ENCODE measurements at regions not wholly inside any gene's neighbourhood (a gene's known extent, or its start where the extent isn't known, plus 50 kb on each side); places are given as distances from the start of the nearest gene placed in this dataset.

GRCh38 chr12:73719223-73719622, 818.4 kb upstream of the ATXN7L3B start:
- Histone ChIP-seq H2AFZ (ENCODE audit: low read depth, low read length) (no peak overlapping the region), H3K27ac (ENCODE audit: low read length) (no peak overlapping the region), H3K79me2 (replicated peaks; ENCODE audit: insufficient read depth, low read length) (no peaks in the 10 kb centered on the region), H3K4me3 (ENCODE audit: low read length) (no peak overlapping the region), H3K9me2 (ENCODE audit: insufficient read depth, low read length) (no peaks in the 10 kb centered on the region), H3F3A (ENCODE audit: insufficient read depth, low read length, poor library complexity, severe bottlenecking) (no peaks in the 10 kb centered on the region), H3K27me3 (ENCODE audit: insufficient read depth, low read depth, low read length) (no peaks in the 10 kb centered on the region), H3K36me3 (ENCODE audit: insufficient read depth, low read length) (no peaks in the 10 kb centered on the region), H3K9ac (ENCODE audit: low read length) (no peak overlapping the region), H4K20me1 (ENCODE audit: insufficient read depth) (no peaks in the 10 kb centered on the region), H3K4me2 (ENCODE audit: low read length) (no peak overlapping the region), H3K9me3 (ENCODE audit: low read length) (no peaks in the 10 kb centered on the region)
- TF ChIP-seq TAF1 (IDR thresholded peaks at IDR 0.05; ENCODE audit: low read depth), result no peak
- TF ChIP-seq REST (IDR thresholded peaks at IDR 0.05; ENCODE audit: borderline replicate concordance), result no peak
- TF ChIP-seq, protein P1, sequence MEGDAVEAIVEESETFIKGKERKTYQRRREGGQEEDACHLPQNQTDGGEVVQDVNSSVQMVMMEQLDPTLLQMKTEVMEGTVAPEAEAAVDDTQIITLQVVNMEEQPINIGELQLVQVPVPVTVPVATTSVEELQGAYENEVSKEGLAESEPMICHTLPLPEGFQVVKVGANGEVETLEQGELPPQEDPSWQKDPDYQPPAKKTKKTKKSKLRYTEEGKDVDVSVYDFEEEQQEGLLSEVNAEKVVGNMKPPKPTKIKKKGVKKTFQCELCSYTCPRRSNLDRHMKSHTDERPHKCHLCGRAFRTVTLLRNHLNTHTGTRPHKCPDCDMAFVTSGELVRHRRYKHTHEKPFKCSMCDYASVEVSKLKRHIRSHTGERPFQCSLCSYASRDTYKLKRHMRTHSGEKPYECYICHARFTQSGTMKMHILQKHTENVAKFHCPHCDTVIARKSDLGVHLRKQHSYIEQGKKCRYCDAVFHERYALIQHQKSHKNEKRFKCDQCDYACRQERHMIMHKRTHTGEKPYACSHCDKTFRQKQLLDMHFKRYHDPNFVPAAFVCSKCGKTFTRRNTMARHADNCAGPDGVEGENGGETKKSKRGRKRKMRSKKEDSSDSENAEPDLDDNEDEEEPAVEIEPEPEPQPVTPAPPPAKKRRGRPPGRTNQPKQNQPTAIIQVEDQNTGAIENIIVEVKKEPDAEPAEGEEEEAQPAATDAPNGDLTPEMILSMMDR (IDR thresholded peaks at IDR 0.05; ENCODE audit: poor library complexity, severe bottlenecking), result no peak
- TF ChIP-seq RAD21 (conservative IDR thresholded peaks at IDR 0.05), result no peak
- TF ChIP-seq EZH2 (IDR thresholded peaks at IDR 0.05; ENCODE audit: borderline replicate concordance, insufficient read depth, low read length, poor library complexity, severe bottlenecking), result no peak
- no peak for TF ChIP-seq MXI1 (conservative IDR thresholded peaks at IDR 0.05; ENCODE audit: poor library complexity, severe bottlenecking)
- no peak for TF ChIP-seq POLR2AphosphoS5 (IDR thresholded peaks at IDR 0.05)
- TF ChIP-seq EP300 (conservative IDR thresholded peaks at IDR 0.05; ENCODE audit: poor library complexity, severe bottlenecking), result no peak
- TF ChIP-seq SMC3 (conservative IDR thresholded peaks at IDR 0.05; ENCODE audit: poor library complexity), result no peak

- H3F3A ChIP-seq (ENCODE audit: insufficient read depth, low read length, poor library complexity, severe bottlenecking), result no peaks in the 10 kb centered on the region
- no peaks in the 10 kb centered on the region for H3K9me2 ChIP-seq (ENCODE audit: insufficient read depth, low read length)
- H3K36me3 ChIP-seq (ENCODE audit: insufficient read depth, low read length), result no peaks in the 10 kb centered on the region
- H3K9me3 ChIP-seq (ENCODE audit: low read length), result no peaks in the 10 kb centered on the region
- H3K9ac ChIP-seq (ENCODE audit: low read length), result no peak overlapping the region
- no peak overlapping the region for H3K4me2 ChIP-seq (ENCODE audit: low read length)
- no peak overlapping the region for H3K4me3 ChIP-seq (ENCODE audit: low read length)
- no peaks in the 10 kb centered on the region for H3K79me2 ChIP-seq (replicated peaks; ENCODE audit: insufficient read depth, low read length)
- H3K27me3 ChIP-seq (ENCODE audit: insufficient read depth, low read depth, low read length), result no peaks in the 10 kb centered on the region
- TF ChIP-seq MXI1 (conservative IDR thresholded peaks at IDR 0.05; ENCODE audit: poor library complexity, severe bottlenecking) (no peak), TAF1 (IDR thresholded peaks at IDR 0.05; ENCODE audit: low read depth) (no peak)
- TF ChIP-seq, protein P1 (IDR thresholded peaks at IDR 0.05; ENCODE audit: poor library complexity, severe bottlenecking), result no peak
- no peaks in the 10 kb centered on the region for H4K20me1 ChIP-seq (ENCODE audit: insufficient read depth)
- no peak overlapping the region for H2AFZ ChIP-seq (ENCODE audit: low read depth, low read length)
- H3K27ac ChIP-seq (ENCODE audit: low read length), result no peak overlapping the region
Measured at GRCh38 chr12:73726881-73727280, 810.8 kb upstream of the ATXN7L3B start.

All from neural cell (in vitro differentiated cells).